GM18517 (cell line): ENCODE measurements at regions not wholly inside any gene's neighbourhood (a gene's known extent, or its start where the extent isn't known, plus 50 kb on each side); places are given as distances from the start of the nearest gene placed in this dataset.

ENCODE experiments used
- ATAC-seq: cut with Tn5 transposase; IDR thresholded peaks from one replicate; pipeline ENCODE4 v1.9.1; 2021; ENCODE audit warnings: mild to moderate bottlenecking, moderate library complexity; ENCODE audit not compliant: unreplicated experiment

GRCh38 chr3:178479860-178480259 lies 56.4 kb upstream of the KCNMB2 start:
- no peak for ATAC-seq

- peak; percentile 15 for ATAC-seq
Observed at GRCh38 chr3:178480274-178480673, 56.0 kb upstream of the KCNMB2 start.

GRCh38 chr3:178480795-178481194 lies 55.4 kb upstream of the KCNMB2 start:
- peak; percentile 100 for ATAC-seq

- no peak for ATAC-seq
Observed at GRCh38 chr3:178482981-178483380, 53.3 kb upstream of the KCNMB2 start.

GRCh38 chr3:178483704-178484103 lies 52.5 kb upstream of the KCNMB2 start:
- ATAC-seq = no peak

- ATAC-seq = no peak
Observed at GRCh38 chr3:178485756-178486155, 50.5 kb upstream of the KCNMB2 start.
